BLaER1 treated with 17β-estradiol and CSF1 and Interleukin-3, amounts not matched to agents 10 nM and 100 nM (cell line): ENCODE measurements at regions not wholly inside any gene's neighbourhood (a gene's known extent, or its start where the extent isn't known, plus 50 kb on each side); places are given as distances from the start of the nearest gene placed in this dataset.

ENCODE experiments used
- H3K27ac ChIP-seq, 11 experiments: shearing (Covaris generic); formaldehyde crosslinking; 2 replicates each; pipeline ENCODE4 v1.8.1; 2022
- H3K27me3 ChIP-seq, 11 experiments: shearing (Covaris generic); formaldehyde crosslinking; 2 replicates each; pipeline ENCODE4 v1.8.1; 2022
- H3K36me3 ChIP-seq, 11 experiments: shearing (Covaris generic); formaldehyde crosslinking; 2 replicates each; pipeline ENCODE4 v1.8.1; 2022
- H3K4me1 ChIP-seq, 10 experiments: shearing (Covaris generic); formaldehyde crosslinking; 2 replicates each; pipeline ENCODE4 v1.8.1; 2022
- H3K4me2 ChIP-seq, 11 experiments: shearing (Covaris generic); formaldehyde crosslinking; 2 replicates each; pipeline ENCODE4 v1.8.1; 2022
- H3K4me3 ChIP-seq, 10 experiments: shearing (Covaris generic); formaldehyde crosslinking; 2 replicates each; pipeline ENCODE4 v1.8.1; 2022
- H3K9ac ChIP-seq, 11 experiments: shearing (Covaris generic); formaldehyde crosslinking; 2 replicates each; pipeline ENCODE4 v1.8.1; 2022
- H3K9me3 ChIP-seq, 11 experiments: shearing (Covaris generic); formaldehyde crosslinking; replicated peaks in 1 of 11; 2 replicates each; pipeline ENCODE4 v1.8.1; 2022
- H4K20me1 ChIP-seq, 11 experiments: shearing (Covaris generic); formaldehyde crosslinking; 2 replicates each; pipeline ENCODE4 v1.8.1; 2022
- Cebpa-rat ChIP-seq, 11 experiments: shearing (Covaris generic); IDR thresholded peaks; 2 replicates each; pipeline ENCODE4 v1.8.1; 2022

DNA sequence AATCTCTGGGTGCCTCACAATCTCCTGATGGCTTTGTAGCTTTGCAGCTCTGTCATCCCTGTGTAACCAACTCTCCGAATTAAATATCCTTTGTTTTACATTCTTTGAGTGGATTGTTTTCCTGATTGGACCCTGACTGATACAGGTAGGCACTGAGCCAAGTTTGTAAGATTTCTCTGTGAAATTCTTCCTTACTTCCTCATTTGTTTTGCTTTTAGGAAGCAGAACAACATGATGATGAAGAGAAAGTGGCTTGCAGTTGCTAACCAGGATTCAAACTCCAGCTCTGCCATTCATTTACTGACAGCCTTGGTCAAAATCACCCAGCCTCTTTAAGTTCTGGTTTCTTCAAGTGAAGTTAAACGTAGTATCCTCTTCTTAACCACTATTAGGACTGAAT is 452.3 kb downstream of the OMA1 start:
- H3K4me1 ChIP-seq, result no peaks in the 10 kb centered on the region; a peak in 1 of 20 replicates
- H3K36me3 ChIP-seq, result no peaks in the 10 kb centered on the region
- H3K9ac ChIP-seq, result no peak overlapping the region
- H3K4me2 ChIP-seq, result no peak overlapping the region
- H3K9me3 ChIP-seq, result no peaks in the 10 kb centered on the region; a peak in 1 of 22 replicates
- no peak overlapping the region for H3K4me3 ChIP-seq
- H4K20me1 ChIP-seq, result no peaks in the 10 kb centered on the region; a peak in 1 of 22 replicates
- H3K27me3 ChIP-seq, result no peaks in the 10 kb centered on the region
- H3K27ac ChIP-seq, result no peak overlapping the region
- no peak for TF ChIP-seq Cebpa-rat (IDR thresholded peaks at IDR 0.05)

DNA sequence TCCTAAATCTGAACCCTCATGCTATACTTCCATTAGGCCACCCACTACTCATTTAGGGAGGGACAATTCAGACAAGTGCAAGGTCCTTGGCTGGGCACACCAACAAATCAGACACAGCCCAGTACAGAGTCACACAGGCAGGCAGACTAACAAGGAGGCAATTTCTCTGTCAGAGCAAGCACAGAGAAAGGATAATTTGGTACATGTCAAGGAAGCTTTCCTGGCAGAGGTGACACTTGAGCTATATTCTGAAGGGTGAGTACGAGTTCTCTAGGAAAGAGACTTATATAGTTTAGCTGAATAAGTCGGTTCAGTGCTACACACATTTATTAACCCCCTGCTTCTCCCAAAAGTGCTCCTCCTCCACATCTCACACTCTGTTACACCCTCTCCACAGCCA is 455.9 kb downstream of the OMA1 start:
- Histone ChIP-seq H3K4me1 (no peaks in the 10 kb centered on the region; a peak in 1 of 20 replicates), H3K27me3 (no peaks in the 10 kb centered on the region; a peak in 1 of 22 replicates), H3K4me2 (no peak overlapping the region), H3K9ac (no peak overlapping the region), H3K27ac (no peak overlapping the region), H3K36me3 (no peaks in the 10 kb centered on the region), H3K9me3 (no peaks in the 10 kb centered on the region; a peak in 1 of 22 replicates), H4K20me1 (no peaks in the 10 kb centered on the region; a peak in 1 of 22 replicates), H3K4me3 (no peak overlapping the region)
- no peak for TF ChIP-seq Cebpa-rat (IDR thresholded peaks at IDR 0.05)

DNA sequence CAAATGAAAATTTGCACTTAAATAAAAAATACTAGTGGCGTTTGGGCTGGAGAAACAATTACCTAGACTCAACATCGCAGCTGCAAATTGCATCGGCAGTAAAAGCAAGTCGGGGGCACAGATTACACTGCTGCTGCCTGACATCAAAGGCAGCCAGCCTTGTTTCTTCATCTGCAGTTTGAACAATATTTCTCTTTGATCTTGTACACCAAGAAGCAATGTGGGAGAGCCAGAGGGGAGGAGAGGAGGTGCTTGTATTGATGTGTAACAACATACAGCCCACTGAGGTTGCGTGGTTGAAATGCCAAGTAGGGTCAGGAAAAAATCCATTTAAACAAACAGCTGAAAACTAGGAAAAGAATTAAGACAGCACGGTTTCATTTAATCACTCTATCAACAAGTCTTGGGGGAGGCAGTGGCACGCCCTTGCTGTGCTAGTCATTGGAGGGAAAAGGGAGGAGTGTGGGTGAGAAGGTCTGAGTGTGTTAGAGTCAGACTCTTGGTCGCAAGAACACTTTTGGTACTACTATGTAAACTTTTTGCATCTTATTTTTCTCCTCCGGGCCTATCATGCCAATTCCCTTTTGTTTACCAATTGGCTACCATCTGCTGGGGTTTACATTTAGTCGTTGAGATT is 456.5 kb downstream of the OMA1 start:
- Histone ChIP-seq H3K4me3 (no peak overlapping the region), H3K36me3 (no peaks in the 10 kb centered on the region), H3K4me1 (no peaks in the 10 kb centered on the region; a peak in 1 of 20 replicates), H3K27me3 (no peaks in the 10 kb centered on the region; a peak in 1 of 22 replicates), H3K9ac (no peak overlapping the region), H3K27ac (no peak overlapping the region), H3K4me2 (no peak overlapping the region), H3K9me3 (no peaks in the 10 kb centered on the region; a peak in 1 of 22 replicates), H4K20me1 (no peaks in the 10 kb centered on the region; a peak in 1 of 22 replicates)
- TF ChIP-seq Cebpa-rat (IDR thresholded peaks at IDR 0.05), result no peak

- no peak for TF ChIP-seq Cebpa-rat (IDR thresholded peaks at IDR 0.05)
- Histone ChIP-seq H3K4me3 (no peak overlapping the region), H3K36me3 (no peaks in the 10 kb centered on the region), H3K4me2 (no peak overlapping the region), H3K9me3 (no peaks in the 10 kb centered on the region), H3K4me1 (no peaks in the 10 kb centered on the region), H3K27ac (no peak overlapping the region), H4K20me1 (no peaks in the 10 kb centered on the region), H3K9ac (no peak overlapping the region), H3K27me3 (no peaks in the 10 kb centered on the region; a peak in 1 of 22 replicates)
Measured at GRCh38 chr1:58084266-58084665, 462.3 kb downstream of the OMA1 start.

- no peak for TF ChIP-seq Cebpa-rat (IDR thresholded peaks at IDR 0.05)
- no peak overlapping the region for H3K4me2 ChIP-seq
- no peaks in the 10 kb centered on the region for H3K4me1 ChIP-seq
Measured at GRCh38 chr1:58082596-58082995, 463.9 kb downstream of the OMA1 start.

GRCh38 chr1:58076258-58076657 is 470.3 kb downstream of the OMA1 start:
- no peaks in the 10 kb centered on the region for H3K9me3 ChIP-seq
- H3K36me3 ChIP-seq, result no peaks in the 10 kb centered on the region
- no peak overlapping the region for H3K4me3 ChIP-seq
- no peaks in the 10 kb centered on the region for H4K20me1 ChIP-seq
- no peaks in the 10 kb centered on the region for H3K4me1 ChIP-seq
- no peak overlapping the region for H3K27ac ChIP-seq
- no peaks in the 10 kb centered on the region for H3K27me3 ChIP-seq
- H3K9ac ChIP-seq, result no peak overlapping the region
- TF ChIP-seq Cebpa-rat (IDR thresholded peaks at IDR 0.05), result no peak
- no peak overlapping the region for H3K4me2 ChIP-seq

More at GRCh38 chr1:58082596-58082995, 463.9 kb downstream of the OMA1 start:
- no peak overlapping the region for H3K27ac ChIP-seq
- no peaks in the 10 kb centered on the region for H3K9me3 ChIP-seq
- H3K9ac ChIP-seq, result no peak overlapping the region
- H4K20me1 ChIP-seq, result no peaks in the 10 kb centered on the region
- no peaks in the 10 kb centered on the region for H3K36me3 ChIP-seq
- no peaks in the 10 kb centered on the region for H3K27me3 ChIP-seq
- no peak overlapping the region for H3K4me3 ChIP-seq

GRCh38 chr1:58075188-58075578 is 471.3 kb downstream of the OMA1 start:
- no peak overlapping the region for H3K9ac ChIP-seq

DNA sequence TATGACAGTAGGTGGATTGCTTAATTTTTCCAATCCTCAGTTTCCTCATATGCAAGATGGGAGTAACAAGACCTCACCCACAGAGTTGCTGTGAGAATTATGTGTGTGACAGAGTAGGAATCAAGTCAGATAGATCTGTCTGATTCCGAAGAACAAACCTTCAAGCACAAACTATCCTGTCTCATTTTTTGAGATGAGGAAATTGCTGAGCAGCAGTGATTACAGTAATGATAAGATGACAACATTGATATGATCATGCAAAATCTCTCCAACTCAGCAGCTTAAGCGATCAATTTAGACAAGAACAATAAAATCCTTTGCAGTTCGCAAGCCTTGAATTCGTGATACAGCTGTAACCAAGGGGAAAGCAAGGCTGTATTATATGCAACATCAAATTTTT is 474.1 kb downstream of the OMA1 start:
- no peaks in the 10 kb centered on the region for H4K20me1 ChIP-seq
- no peak overlapping the region for H3K27ac ChIP-seq
- no peak overlapping the region for H3K4me3 ChIP-seq
- no peaks in the 10 kb centered on the region for H3K9me3 ChIP-seq
- H3K9ac ChIP-seq, result no peak overlapping the region
- no peak overlapping the region for H3K4me2 ChIP-seq
- no peaks in the 10 kb centered on the region for H3K36me3 ChIP-seq
- TF ChIP-seq Cebpa-rat (IDR thresholded peaks at IDR 0.05), result no peak
- H3K4me1 ChIP-seq, result no peaks in the 10 kb centered on the region
- no peaks in the 10 kb centered on the region for H3K27me3 ChIP-seq

More at GRCh38 chr1:58075188-58075578, 471.3 kb downstream of the OMA1 start:
- Histone ChIP-seq H3K27me3 (no peaks in the 10 kb centered on the region), H3K4me1 (no peaks in the 10 kb centered on the region), H3K27ac (no peak overlapping the region), H3K4me3 (no peak overlapping the region), H3K36me3 (no peaks in the 10 kb centered on the region), H3K9me3 (no peaks in the 10 kb centered on the region), H4K20me1 (no peaks in the 10 kb centered on the region), H3K4me2 (no peak overlapping the region)
- TF ChIP-seq Cebpa-rat (IDR thresholded peaks at IDR 0.05), result no peak

GRCh38 chr1:58067082-58067481 is 479.4 kb downstream of the OMA1 start:
- Histone ChIP-seq H3K27me3 (no peaks in the 10 kb centered on the region), H3K9ac (no peak overlapping the region), H3K4me1 (no peaks in the 10 kb centered on the region), H3K4me3 (no peak overlapping the region), H3K36me3 (no peaks in the 10 kb centered on the region), H3K27ac (no peak overlapping the region), H3K4me2 (no peak overlapping the region), H3K9me3 (no peaks in the 10 kb centered on the region), H4K20me1 (no peaks in the 10 kb centered on the region)
- no peak for TF ChIP-seq Cebpa-rat (IDR thresholded peaks at IDR 0.05)

DNA sequence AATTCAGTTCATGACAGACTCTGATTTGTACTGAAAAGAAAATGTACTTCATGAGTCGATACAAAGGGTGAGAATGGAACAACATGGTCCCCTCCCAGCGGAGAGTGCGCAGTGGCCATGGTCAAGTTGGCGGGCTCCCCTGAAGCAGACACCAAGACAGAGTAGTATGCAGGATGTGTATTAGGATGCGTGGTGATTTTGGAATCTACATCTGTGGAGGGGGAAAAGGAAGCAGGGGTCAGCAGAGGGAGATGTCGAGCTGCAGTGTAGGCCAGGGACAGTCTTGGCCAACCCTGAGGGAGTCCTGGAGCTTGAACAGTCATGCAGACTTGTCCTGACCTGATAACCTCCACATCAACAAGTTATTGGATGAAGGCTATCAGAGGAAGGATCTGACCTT is 481.0 kb downstream of the OMA1 start:
- Histone ChIP-seq H3K4me2 (no peak overlapping the region), H3K4me1 (no peaks in the 10 kb centered on the region), H3K36me3 (no peaks in the 10 kb centered on the region), H3K27ac (no peak overlapping the region), H3K4me3 (no peak overlapping the region), H4K20me1 (no peaks in the 10 kb centered on the region), H3K9me3 (no peaks in the 10 kb centered on the region), H3K27me3 (no peaks in the 10 kb centered on the region), H3K9ac (no peak overlapping the region)
- TF ChIP-seq Cebpa-rat (IDR thresholded peaks at IDR 0.05), result no peak
